HCT116 (cell line): ENCODE measurements at regions not wholly inside any gene's neighbourhood (a gene's known extent, or its start where the extent isn't known, plus 50 kb on each side); places are given as distances from the start of the nearest gene placed in this dataset.

Source experiments
- ATAC-seq: fragments of 200-7000 bp; cut with Tn5 transposase; 2 replicates; pipeline ENCODE4 v1.9.1; 2020; ENCODE audit warnings: mild to moderate bottlenecking, moderate library complexity
- BruUV-seq: library from RNA; stranded (reverse); fragments of 400-500 nt; replicated peaks from 2 replicates; lab custom pipeline; 2021; lab: Mats Ljungman, UMichigan
- CTCF ChIA-PET: fragments of 300-600 bp; sonication (Branson Sonifier 250); formaldehyde crosslinking; loops from one replicate; lab custom pipeline; 2021; ENCODE audit warnings: antibody characterized with exemption; lab: Charles Lee
- POLR2A ChIA-PET: fragments of 300-600, 350-600 bp; sonication (Branson Sonifier 250); formaldehyde crosslinking; loops from one replicate; lab custom pipeline; 2021; ENCODE audit warnings: antibody characterized with exemption; lab: Charles Lee
- RAD21 ChIA-PET, 2 experiments: fragments of 300-600 bp; sonication (Branson Sonifier 250); formaldehyde crosslinking; loops; one replicate each; lab custom pipeline; 2023; ENCODE audit warnings: low total read pairs in 2 of 2; ENCODE audit not compliant: uncharacterized antibody in 2 of 2, unreplicated experiment in 2 of 2, low non-redundant PET in 1 of 2; lab: Charles Lee
- DNase-seq: peaks from one replicate; pipeline ENCODE4 v3.0.0-alpha.2; 2010; ENCODE audit warnings: low read depth, low spot score
- H2AFZ ChIP-seq: fragments of 200-600 bp; shearing (Covaris generic), sonication (generic); 2 replicates; pipeline ENCODE4 v1.6.1; 2017; ENCODE audit warnings: low read depth, mixed run types, mixed read lengths, antibody characterized with exemption, low read length; ENCODE audit not compliant: poor library complexity, severe bottlenecking
- H3K27ac ChIP-seq: 2 replicates; pipeline ENCODE4 v1.5.1; 2012; ENCODE audit warnings: low read depth, low read length
- H3K27me3 ChIP-seq: fragments of 200-600 bp; sonication (generic); 2 replicates; pipeline ENCODE4 v1.6.1; 2016; ENCODE audit warnings: mixed run types, low read length, mixed read lengths; ENCODE audit not compliant: insufficient read depth
- H3K36me3 ChIP-seq, 2 experiments: fragments of 200-500 bp in 1 of 2; fragments of 200-600 bp in 1 of 2; sonication (Bioruptor generic) in 1 of 2; sonication (generic) in 1 of 2; 2 replicates each; pipeline versions ENCODE4 v1.5.1 to v1.6.1; 2014 to 2016; ENCODE audit warnings: low read length in 2 of 2, inconsistent platforms in 1 of 2, mixed read lengths in 1 of 2, mixed run types in 1 of 2; ENCODE audit not compliant: insufficient read depth in 2 of 2, control insufficient read depth in 1 of 2
- H3K4me1 ChIP-seq, 2 experiments: fragments of 200-600 bp in 1 of 2; sonication (generic) in 1 of 2; 2 replicates each; pipeline versions ENCODE4 v1.5.1 to v1.6.1; 2012 to 2017; ENCODE audit warnings: low read length in 2 of 2, inconsistent platforms in 1 of 2, mild to moderate bottlenecking in 1 of 2, mixed read lengths in 1 of 2, mixed run types in 1 of 2, moderate library complexity in 1 of 2; ENCODE audit not compliant: insufficient read depth in 2 of 2, control insufficient read depth in 1 of 2
- H3K4me2 ChIP-seq: fragments of 200-600 bp; sonication (generic); 2 replicates; pipeline ENCODE4 v1.6.1; 2017; ENCODE audit warnings: mixed run types, low read length, mixed read lengths
- H3K4me3 ChIP-seq, 2 experiments: fragments of 200-600 bp in 1 of 2; sonication (generic) in 1 of 2; replicated peaks in 1 of 2; 2 replicates each; pipeline ENCODE4 v1.5.1; 2011 to 2016; ENCODE audit warnings: low read length in 2 of 2, control low read depth in 1 of 2, low read depth in 1 of 2, mild to moderate bottlenecking in 1 of 2, mixed read lengths in 1 of 2, mixed run types in 1 of 2
- H3K79me2 ChIP-seq: fragments of 200-600 bp; sonication (generic); 2 replicates; pipeline ENCODE4 v1.6.1; 2017; ENCODE audit warnings: mild to moderate bottlenecking, mixed run types, low read length, moderate library complexity, mixed read lengths; ENCODE audit not compliant: insufficient read depth
- H3K9ac ChIP-seq: fragments of 200-600 bp; sonication (generic); 2 replicates; pipeline ENCODE4 v1.6.1; 2016; ENCODE audit warnings: low read length, mixed read lengths
- H3K9me2 ChIP-seq: fragments of 200-600 bp; sonication (generic), shearing (Covaris generic); 2 replicates; pipeline ENCODE4 v1.6.1; 2017; ENCODE audit warnings: mixed run types, mild to moderate bottlenecking, moderate library complexity; ENCODE audit not compliant: insufficient read depth
- H3K9me3 ChIP-seq, 2 experiments: fragments of 200-500 bp in 1 of 2; fragments of 200-600 bp in 1 of 2; sonication (Bioruptor generic) in 1 of 2; sonication (generic) in 1 of 2; 2 replicates each; pipeline ENCODE4 v1.6.1; 2014 to 2017; ENCODE audit warnings: low read length in 2 of 2, mixed read lengths in 2 of 2, inconsistent platforms in 1 of 2, low read depth in 1 of 2, mild to moderate bottlenecking in 1 of 2, mixed run types in 1 of 2, moderate library complexity in 1 of 2; ENCODE audit not compliant: control insufficient read depth in 1 of 2, insufficient read depth in 1 of 2
- H4K20me1 ChIP-seq: fragments of 200-600 bp; sonication (generic), shearing (Covaris generic); 2 replicates; pipeline ENCODE4 v1.6.1; 2017; ENCODE audit warnings: mixed run types, mild to moderate bottlenecking, moderate library complexity; ENCODE audit not compliant: insufficient read depth
- CBX3 ChIP-seq: IDR thresholded peaks from 2 replicates; pipeline ENCODE4 v1.6.1; 2012; ENCODE audit warnings: low read depth
- CEBPB ChIP-seq: IDR thresholded peaks from 2 replicates; pipeline ENCODE4 v1.6.1; 2012; ENCODE audit warnings: low read depth
- ELF1 ChIP-seq: IDR thresholded peaks from 2 replicates; pipeline ENCODE4 v1.6.1; 2012; ENCODE audit warnings: low read depth, borderline replicate concordance
- EZH2 ChIP-seq: fragments of 200-600 bp; sonication (generic); IDR thresholded peaks from 2 replicates; pipeline ENCODE4 v1.6.1; 2017; ENCODE audit warnings: antibody characterized with exemption, mixed run types
- EZH2phosphoT487 ChIP-seq: fragments of 200-600 bp; IDR thresholded peaks from 2 replicates; pipeline ENCODE4 v1.6.1; 2018; ENCODE audit warnings: antibody characterized with exemption, borderline replicate concordance
- FOSL1 ChIP-seq: IDR thresholded peaks from 2 replicates; pipeline ENCODE4 v1.6.1; 2012; ENCODE audit warnings: low read depth
- JUND ChIP-seq: IDR thresholded peaks from 2 replicates; pipeline ENCODE4 v1.6.1; 2012
- MAX ChIP-seq: IDR thresholded peaks from 2 replicates; pipeline ENCODE4 v1.6.1; 2012
- POLR2A ChIP-seq: IDR thresholded peaks from 2 replicates; pipeline ENCODE4 v1.7.0; 2011; ENCODE audit warnings: borderline replicate concordance; ENCODE audit not compliant: insufficient read depth, insufficient read length; ENCODE audit errors: extremely low read depth
- POLR2AphosphoS5 ChIP-seq: IDR thresholded peaks from 2 replicates; pipeline ENCODE4 v1.6.1; 2011; ENCODE audit warnings: mild to moderate bottlenecking, low read depth, low read length, moderate library complexity
- RAD21 ChIP-seq: IDR thresholded peaks from 2 replicates; pipeline ENCODE4 v1.6.1; 2012; ENCODE audit warnings: low read depth, mild to moderate bottlenecking
- ZFX ChIP-seq: fragments of 450-650 bp; IDR thresholded peaks from 2 replicates; pipeline ENCODE4 v1.6.1; 2017
- ZNF274 ChIP-seq: fragments of 200-500 bp; sonication (Bioruptor generic); IDR thresholded peaks from 2 replicates; pipeline ENCODE4 v1.6.1; 2014; ENCODE audit warnings: mild to moderate bottlenecking, low read depth, low read length, inconsistent platforms
- intact Hi-C: fragments of 100-400 bp; cut with micrococcal nuclease; formaldehyde crosslinking; loops from 2 replicates; pipeline ENCODE4 v1.10.0; 2022
- TF ChIP-seq, protein P1 (sequence below): IDR thresholded peaks from 2 replicates; pipeline ENCODE4 v1.6.1; 2012
- TF ChIP-seq, protein P2 (sequence below): IDR thresholded peaks from 2 replicates; pipeline ENCODE4 v1.6.1; 2012; ENCODE audit warnings: low read depth

GRCh38 chr20:39893003-39893685 lies 795.9 kb downstream of the MAFB start:
- no peak overlapping the region for H3K4me3 ChIP-seq
- no peaks in the 10 kb centered on the region for H3K9me2 ChIP-seq
- H3K4me1 ChIP-seq, result no peaks in the 10 kb centered on the region
- no peak overlapping the region for H3K4me2 ChIP-seq
- BruUV-seq, result no TSS peak
- no peaks in the 10 kb centered on the region for H3K36me3 ChIP-seq
- no peak for TF ChIP-seq POLR2A
- TF ChIP-seq RAD21, result no peak
- no peak for TF ChIP-seq CEBPB
- TF ChIP-seq, protein P1, sequence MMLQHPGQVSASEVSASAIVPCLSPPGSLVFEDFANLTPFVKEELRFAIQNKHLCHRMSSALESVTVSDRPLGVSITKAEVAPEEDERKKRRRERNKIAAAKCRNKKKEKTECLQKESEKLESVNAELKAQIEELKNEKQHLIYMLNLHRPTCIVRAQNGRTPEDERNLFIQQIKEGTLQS, result no peak
- no peak for TF ChIP-seq MAX
- TF ChIP-seq, all 23 proteins: peak for 0
- intact Hi-C loops, result no loop called here
- H2AFZ ChIP-seq, result no peak overlapping the region
- H4K20me1 ChIP-seq, result no peaks in the 10 kb centered on the region
- H3K27me3 ChIP-seq, result no peaks in the 10 kb centered on the region
- ChIA-PET CTCF (no interaction called here), POLR2A (no interaction called here), RAD21 (no interaction called here)
- ATAC-seq (no peak), DNase-seq (no peak)
- no peak overlapping the region for H3K9ac ChIP-seq
- no peaks in the 10 kb centered on the region for H3K79me2 ChIP-seq
- peaks cover 0 to 12% of the 10 kb centered on the region in 2 experiments; a peak in 2 of 4 replicates for H3K9me3 ChIP-seq
- no peak overlapping the region for H3K27ac ChIP-seq

DNA sequence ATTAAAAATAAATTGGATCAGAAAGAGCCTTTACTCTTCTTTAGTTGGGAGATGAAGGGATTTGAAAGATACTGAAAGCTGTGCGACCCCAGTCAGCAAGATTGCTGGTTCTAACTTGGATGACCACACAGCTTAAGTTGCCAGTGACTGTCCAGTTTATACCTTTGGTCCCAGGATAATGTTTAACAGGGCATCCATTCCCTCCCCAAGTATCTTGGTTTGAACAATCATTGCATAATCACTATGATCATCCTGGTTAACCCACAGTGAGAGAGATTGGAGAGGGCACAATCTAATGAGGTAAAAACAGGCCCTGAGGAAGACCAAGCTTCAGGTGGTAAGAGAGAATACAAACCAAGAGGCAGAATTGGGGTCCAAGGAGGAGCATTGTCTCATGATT lies 798.3 kb downstream of the MAFB start:
- H3K4me3 ChIP-seq, result no peak overlapping the region
- H4K20me1 ChIP-seq, result no peaks in the 10 kb centered on the region
- H3K36me3 ChIP-seq, result no peaks in the 10 kb centered on the region
- BruUV-seq, result no TSS peak
- POLR2A ChIA-PET, result no interaction called here
- RAD21 ChIA-PET, result no interaction called here
- H3K9ac ChIP-seq, result no peak overlapping the region
- DNase-seq (no peak), ATAC-seq (no peak)
- H3K79me2 ChIP-seq, result no peaks in the 10 kb centered on the region
- H3K9me3 ChIP-seq, result peaks cover 0 to 13% of the 10 kb centered on the region in 2 experiments; a peak in 2 of 4 replicates
- H3K27me3 ChIP-seq, result no peaks in the 10 kb centered on the region
- CTCF ChIA-PET, result no interaction called here
- no peak overlapping the region for H3K4me2 ChIP-seq
- intact Hi-C loops, result no loop called here
- H3K9me2 ChIP-seq, result no peaks in the 10 kb centered on the region
- no peak overlapping the region for H2AFZ ChIP-seq
- no peak overlapping the region for H3K27ac ChIP-seq
- TF ChIP-seq EZH2, result no peak
- no peak for TF ChIP-seq POLR2AphosphoS5
- TF ChIP-seq JUND, result no peak
- TF ChIP-seq, protein P2, sequence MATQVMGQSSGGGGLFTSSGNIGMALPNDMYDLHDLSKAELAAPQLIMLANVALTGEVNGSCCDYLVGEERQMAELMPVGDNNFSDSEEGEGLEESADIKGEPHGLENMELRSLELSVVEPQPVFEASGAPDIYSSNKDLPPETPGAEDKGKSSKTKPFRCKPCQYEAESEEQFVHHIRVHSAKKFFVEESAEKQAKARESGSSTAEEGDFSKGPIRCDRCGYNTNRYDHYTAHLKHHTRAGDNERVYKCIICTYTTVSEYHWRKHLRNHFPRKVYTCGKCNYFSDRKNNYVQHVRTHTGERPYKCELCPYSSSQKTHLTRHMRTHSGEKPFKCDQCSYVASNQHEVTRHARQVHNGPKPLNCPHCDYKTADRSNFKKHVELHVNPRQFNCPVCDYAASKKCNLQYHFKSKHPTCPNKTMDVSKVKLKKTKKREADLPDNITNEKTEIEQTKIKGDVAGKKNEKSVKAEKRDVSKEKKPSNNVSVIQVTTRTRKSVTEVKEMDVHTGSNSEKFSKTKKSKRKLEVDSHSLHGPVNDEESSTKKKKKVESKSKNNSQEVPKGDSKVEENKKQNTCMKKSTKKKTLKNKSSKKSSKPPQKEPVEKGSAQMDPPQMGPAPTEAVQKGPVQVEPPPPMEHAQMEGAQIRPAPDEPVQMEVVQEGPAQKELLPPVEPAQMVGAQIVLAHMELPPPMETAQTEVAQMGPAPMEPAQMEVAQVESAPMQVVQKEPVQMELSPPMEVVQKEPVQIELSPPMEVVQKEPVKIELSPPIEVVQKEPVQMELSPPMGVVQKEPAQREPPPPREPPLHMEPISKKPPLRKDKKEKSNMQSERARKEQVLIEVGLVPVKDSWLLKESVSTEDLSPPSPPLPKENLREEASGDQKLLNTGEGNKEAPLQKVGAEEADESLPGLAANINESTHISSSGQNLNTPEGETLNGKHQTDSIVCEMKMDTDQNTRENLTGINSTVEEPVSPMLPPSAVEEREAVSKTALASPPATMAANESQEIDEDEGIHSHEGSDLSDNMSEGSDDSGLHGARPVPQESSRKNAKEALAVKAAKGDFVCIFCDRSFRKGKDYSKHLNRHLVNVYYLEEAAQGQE, result no peak
- TF ChIP-seq CBX3, result no peak
- TF ChIP-seq MAX, result no peak
- TF ChIP-seq FOSL1, result no peak
- no peak for TF ChIP-seq ELF1
- no peak for TF ChIP-seq ZNF274
- no peak for TF ChIP-seq ZFX
- TF ChIP-seq EZH2phosphoT487, result no peak
- no peaks in the 10 kb centered on the region for H3K4me1 ChIP-seq
